Esophagus squamous epithelium (tissue), 5 donors: ENCODE measurements at regions not wholly inside any gene's neighbourhood (a gene's known extent, or its start where the extent isn't known, plus 50 kb on each side); places are given as distances from the start of the nearest gene placed in this dataset.
A peak's percentile ranks its signal among the peaks of the same experiment; 100 is the strongest.
"Not testable (repeated sequence)": the region's sequence is repeated elsewhere in the genome, so short reads cannot be mapped to it uniquely, and the experiment has no call there.

Experiments
- DNase-seq: peaks from one replicate; lab custom pipeline; 2025; lab: John Stamatoyannopoulos, UW
- H3K27ac ChIP-seq, 4 donors: fragments of 200-600 bp; sonication (generic); one replicate each; pipeline ENCODE4 v1.5.1; 2016 to 2019; ENCODE audit warnings: mild to moderate bottlenecking in 1 of 4
- H3K27me3 ChIP-seq, 4 donors: fragments of 200-600 bp; sonication (generic); 1 replicate in 3 of 4; 2 replicates in 1 of 4; pipeline versions ENCODE4 v1.5.1 to v1.6.0; 2017 to 2021; ENCODE audit warnings: antibody characterized with exemption in 1 of 4
- H3K36me3 ChIP-seq, 3 donors: fragments of 200-600 bp; sonication (generic); one replicate each; pipeline ENCODE4 v1.5.1; 2016 to 2019
- H3K4me1 ChIP-seq, 3 donors: fragments of 200-600 bp; sonication (generic); one replicate each; pipeline ENCODE4 v1.5.1; 2017 to 2019
- H3K4me3 ChIP-seq, 4 donors: fragments of 200-600 bp; sonication (generic); 1 replicate in 3 of 4; 2 replicates in 1 of 4; pipeline ENCODE4 v1.5.1; 2016 to 2019; ENCODE audit warnings: mild to moderate bottlenecking in 2 of 4, moderate library complexity in 1 of 4
- H3K9me3 ChIP-seq, 3 donors: fragments of 200-600 bp; sonication (generic); one replicate each; pipeline ENCODE4 v1.5.1; 2016 to 2019
- POLR2A ChIP-seq, 4 donors: fragments of 450-650 bp; IDR thresholded peaks; one replicate each; pipeline ENCODE4 v1.6.1; 2017; ENCODE audit warnings: antibody characterized with exemption in 4 of 4, mild to moderate bottlenecking in 4 of 4, moderate library complexity in 3 of 4
- WGBS, 2 donors: methylation state at CpG; one replicate each; pipeline ENCODE4 v1.1.5; 2018; 5-methylcytosine and 5-hydroxymethylcytosine counted together
- intact Hi-C: fragments of 100-400 bp; cut with DNase I; formaldehyde crosslinking; loops from one replicate; pipeline ENCODE4 v1.15.0; 2022
- TF ChIP-seq, protein P1 (sequence below), 6 experiments: fragments of 450-650 bp in 4 of 6; fragments of 200-600 bp in 2 of 6; sonication (generic) in 2 of 6; IDR thresholded peaks; one replicate each; pipeline ENCODE4 v1.5.1; 2016 to 2019; ENCODE audit warnings: antibody characterized with exemption in 6 of 6, mild to moderate bottlenecking in 4 of 6, moderate library complexity in 4 of 6
- donor health status: DM: yes; HTN: yes; CAD: no.

DNA sequence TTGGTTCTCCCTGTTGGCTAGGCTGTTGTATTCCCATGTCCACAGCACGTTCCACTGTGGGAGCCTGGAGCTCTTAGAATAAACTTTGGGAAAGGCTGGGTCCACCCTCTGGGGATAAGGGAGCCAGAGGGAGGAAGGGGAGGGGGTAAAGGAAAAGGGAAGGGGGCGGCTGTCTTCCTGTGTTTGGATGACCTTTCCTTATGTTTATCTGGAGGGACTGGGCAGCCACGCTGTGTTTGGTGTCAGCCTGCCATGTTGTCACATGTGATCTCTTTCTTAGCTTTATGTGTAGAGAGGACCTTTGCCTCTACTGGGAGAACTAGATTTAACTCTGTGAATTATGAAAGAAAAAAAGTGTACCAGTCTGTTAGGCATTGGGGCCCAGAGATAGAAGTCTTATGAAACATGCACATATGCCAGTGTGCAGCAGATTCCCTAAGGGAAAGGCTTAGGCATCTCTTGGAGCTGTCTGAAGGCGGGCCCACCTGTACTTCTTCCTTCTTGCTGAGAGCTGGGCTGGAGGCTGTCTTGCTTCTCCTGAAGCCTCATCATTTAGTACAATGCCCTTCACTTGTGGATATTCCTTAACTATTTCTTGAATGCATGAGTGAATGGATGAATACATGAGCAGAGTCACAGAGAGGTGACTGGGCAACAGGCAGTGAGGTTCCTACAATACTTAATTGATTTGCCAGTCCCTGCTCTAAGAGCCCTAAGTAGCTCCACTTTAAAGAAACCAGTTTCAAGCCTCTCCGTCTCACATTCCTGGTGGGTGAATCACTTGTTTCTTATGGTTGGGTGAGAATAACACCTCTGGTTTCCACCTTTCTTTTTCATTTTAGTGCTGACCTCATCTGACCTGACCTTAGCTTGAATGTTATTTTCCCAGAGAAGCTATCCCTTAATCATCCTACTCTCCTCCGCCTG is 62.5 kb upstream of the ARHGAP29 start:
- WGBS, 2 donors = 43 to 52% methylated on average over 5 to 6 of the region's 6 CpGs

GRCh38 chr1:94298861-94299260 is 61.5 kb upstream of the ARHGAP29 start:
- no peak overlapping the region for H3K4me3 ChIP-seq
- no peaks in the 10 kb centered on the region for H3K27me3 ChIP-seq
- no peaks in the 10 kb centered on the region for H3K9me3 ChIP-seq
- TF ChIP-seq, protein P1, sequence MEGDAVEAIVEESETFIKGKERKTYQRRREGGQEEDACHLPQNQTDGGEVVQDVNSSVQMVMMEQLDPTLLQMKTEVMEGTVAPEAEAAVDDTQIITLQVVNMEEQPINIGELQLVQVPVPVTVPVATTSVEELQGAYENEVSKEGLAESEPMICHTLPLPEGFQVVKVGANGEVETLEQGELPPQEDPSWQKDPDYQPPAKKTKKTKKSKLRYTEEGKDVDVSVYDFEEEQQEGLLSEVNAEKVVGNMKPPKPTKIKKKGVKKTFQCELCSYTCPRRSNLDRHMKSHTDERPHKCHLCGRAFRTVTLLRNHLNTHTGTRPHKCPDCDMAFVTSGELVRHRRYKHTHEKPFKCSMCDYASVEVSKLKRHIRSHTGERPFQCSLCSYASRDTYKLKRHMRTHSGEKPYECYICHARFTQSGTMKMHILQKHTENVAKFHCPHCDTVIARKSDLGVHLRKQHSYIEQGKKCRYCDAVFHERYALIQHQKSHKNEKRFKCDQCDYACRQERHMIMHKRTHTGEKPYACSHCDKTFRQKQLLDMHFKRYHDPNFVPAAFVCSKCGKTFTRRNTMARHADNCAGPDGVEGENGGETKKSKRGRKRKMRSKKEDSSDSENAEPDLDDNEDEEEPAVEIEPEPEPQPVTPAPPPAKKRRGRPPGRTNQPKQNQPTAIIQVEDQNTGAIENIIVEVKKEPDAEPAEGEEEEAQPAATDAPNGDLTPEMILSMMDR (IDR thresholded peaks at IDR 0.05) = no peak
- TF ChIP-seq POLR2A (IDR thresholded peaks at IDR 0.05) = no peak
- no peaks in the 10 kb centered on the region for H3K36me3 ChIP-seq
- H3K27ac ChIP-seq = peak overlapping the region in 3 of 4 donors; percentile 65 to 85 (median 72)
- DNase-seq = no peak
- intact Hi-C loops = no loop called here
- peaks cover 7 to 56% (median 38%) of the 10 kb centered on the region in 3 donors for H3K4me1 ChIP-seq
- 24 to 25% methylated on average over 2 of the region's 2 CpGs for WGBS, 2 donors

More for the DNA sequence above, 62.5 kb upstream of the ARHGAP29 start:
- peak overlapping the region; percentile 32 to 85 (median 68) for H3K27ac ChIP-seq
- H3K4me3 ChIP-seq = no peak overlapping the region
- peaks cover 7 to 56% (median 38%) of the 10 kb centered on the region in 3 donors for H3K4me1 ChIP-seq
- H3K9me3 ChIP-seq = no peaks in the 10 kb centered on the region
- H3K27me3 ChIP-seq = no peaks in the 10 kb centered on the region
- DNase-seq = no peak
- no peaks in the 10 kb centered on the region for H3K36me3 ChIP-seq
- TF ChIP-seq, protein P1 (IDR thresholded peaks at IDR 0.05) = no peak
- TF ChIP-seq POLR2A (IDR thresholded peaks at IDR 0.05) = no peak
- intact Hi-C loops = no loop called here

- H3K27me3 ChIP-seq = no peaks in the 10 kb centered on the region
- peak overlapping the region in 3 of 4 donors; percentile 26 to 49 (median 42) for H3K27ac ChIP-seq
- H3K9me3 ChIP-seq = no peaks in the 10 kb centered on the region
- TF ChIP-seq, protein P1 (IDR thresholded peaks at IDR 0.05) = no peak
- no peak for TF ChIP-seq POLR2A (IDR thresholded peaks at IDR 0.05)
- WGBS, 2 donors = 33 to 42% methylated on average over 5 of the region's 5 CpGs
- no peak for DNase-seq
- peaks cover 7 to 49% (median 31%) of the 10 kb centered on the region in 3 donors for H3K4me1 ChIP-seq
- no peak overlapping the region for H3K4me3 ChIP-seq
- H3K36me3 ChIP-seq = no peaks in the 10 kb centered on the region
- intact Hi-C loops = no loop called here
These were observed 58.6 kb upstream of the ARHGAP29 start for GRCh38 chr1:94296018-94296417.

DNA sequence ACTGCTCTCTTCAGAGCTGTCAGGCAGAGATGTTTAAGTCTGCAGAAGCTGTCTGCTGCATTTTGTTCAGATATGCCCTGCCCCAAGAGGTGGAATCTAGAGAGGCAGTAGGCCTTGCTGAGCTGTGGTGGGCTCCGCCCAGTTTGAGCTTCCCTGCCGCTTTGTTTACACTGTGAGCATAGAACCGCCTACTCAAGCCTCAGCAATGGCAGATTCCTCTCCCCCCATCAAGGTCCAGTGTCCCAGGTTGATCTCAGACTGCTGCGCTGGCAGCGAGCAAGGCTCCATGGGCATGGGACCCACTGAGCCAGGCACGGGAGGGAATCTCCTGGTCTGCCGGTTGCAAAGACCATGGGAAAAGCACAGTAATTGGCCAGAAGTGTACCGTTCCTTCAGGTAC is 55.6 kb upstream of the ARHGAP29 start:
- WGBS, 2 donors = 93 to 100% methylated on average over 1 to 6 of the region's 8 CpGs
- H3K27ac ChIP-seq, H3K4me3 ChIP-seq, H3K27me3 ChIP-seq, intact Hi-C loops, H3K9me3 ChIP-seq, DNase-seq, H3K36me3 ChIP-seq: not testable (repeated sequence)
- H3K4me1 ChIP-seq = peaks cover 0 to 19% (median 12%) of the 10 kb centered on the region in 3 donors

DNA sequence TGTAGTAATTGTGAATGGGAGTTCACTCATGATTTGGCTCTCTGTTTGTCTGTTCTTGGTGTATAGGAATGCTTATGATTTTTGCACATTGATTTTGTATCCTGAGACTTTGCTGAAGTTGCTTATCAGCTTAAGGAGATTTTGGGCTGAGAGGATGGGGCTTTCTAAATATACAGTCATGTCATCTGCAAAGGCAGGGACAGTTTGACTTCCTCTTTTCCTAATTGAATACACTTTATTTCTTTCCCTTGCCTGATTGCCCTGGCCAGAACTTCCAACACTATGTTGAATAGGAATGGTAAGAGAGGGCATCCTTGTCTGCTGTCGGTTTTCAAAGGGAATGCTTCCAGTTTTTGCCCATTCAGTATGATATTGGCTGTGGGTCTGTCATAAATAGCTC is 51.9 kb upstream of the ARHGAP29 start:
- H3K9me3 ChIP-seq, H3K4me3 ChIP-seq, H3K27me3 ChIP-seq, H3K27ac ChIP-seq, intact Hi-C loops, H3K4me1 ChIP-seq, DNase-seq, H3K36me3 ChIP-seq: not testable (repeated sequence)
- WGBS, 2 donors = 40 to 67% methylated on average over 1 of the region's 1 CpG
